ENCODE measurements at regions not wholly inside any gene's neighbourhood (a gene's known extent, or its start where the extent isn't known, plus 50 kb on each side); places are given as distances from the start of the nearest gene placed in this dataset.

DNA sequence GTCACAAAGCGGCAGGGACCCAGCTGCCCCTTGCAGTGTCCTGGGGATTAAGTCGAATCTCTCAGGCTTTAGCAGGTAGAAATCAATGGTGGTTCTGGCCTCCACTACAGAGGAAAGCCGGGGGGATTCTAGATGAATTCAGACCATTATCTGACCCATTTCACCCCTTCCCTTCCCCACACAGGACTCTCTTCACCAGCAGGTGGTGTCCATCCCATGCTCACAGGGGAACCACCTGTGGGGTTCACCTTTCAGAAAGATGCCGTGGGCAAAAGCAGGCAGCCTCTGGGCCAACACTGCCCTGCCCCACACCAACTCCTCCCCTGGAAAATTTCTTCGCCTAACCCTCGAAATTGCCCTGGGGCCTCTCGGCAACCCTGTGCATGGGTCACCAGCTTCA is 123.8 kb upstream of the GGTLC1 start:
- no peak for DNase-seq
- Mint-ChIP-seq H3K4me3 (no peak overlapping the region), H3K4me1 (no peaks in the 10 kb centered on the region), H3K27ac (no peak overlapping the region), H3K27me3 (ENCODE audit: insufficient read depth) (peaks cover 1% of the 10 kb centered on the region), H3K36me3 (ENCODE audit: low read depth) (no peaks in the 10 kb centered on the region), H3K9me3 (no peaks in the 10 kb centered on the region)
- Histone ChIP-seq H3K4me1 (ENCODE audit: control insufficient read depth, insufficient read depth, low read length) (no peaks in the 10 kb centered on the region), H3K27ac (ENCODE audit: low read depth, low read length) (no peak overlapping the region), H3K9ac (ENCODE audit: extremely low read depth, low read length, poor library complexity, severe bottlenecking) (no peak overlapping the region), H3K27me3 (ENCODE audit: control insufficient read depth, insufficient read depth, low read length, poor library complexity, severe bottlenecking) (no peaks in the 10 kb centered on the region), H3K9me3 (ENCODE audit: control insufficient read depth, low read length) (no peaks in the 10 kb centered on the region), H3K4me3 (ENCODE audit: low read length) (no peak overlapping the region), H3K36me3 (ENCODE audit: control insufficient read depth, insufficient read depth, low read length) (no peaks in the 10 kb centered on the region)
- whole genome bisulfite sequencing, 2 experiments (ENCODE audit: insufficient coverage in 1 of 2, insufficient read length in 1 of 2): 89 to 91% methylated on average over 2 to 7 of the region's 7 CpGs
- TF ChIP-seq, protein P1, sequence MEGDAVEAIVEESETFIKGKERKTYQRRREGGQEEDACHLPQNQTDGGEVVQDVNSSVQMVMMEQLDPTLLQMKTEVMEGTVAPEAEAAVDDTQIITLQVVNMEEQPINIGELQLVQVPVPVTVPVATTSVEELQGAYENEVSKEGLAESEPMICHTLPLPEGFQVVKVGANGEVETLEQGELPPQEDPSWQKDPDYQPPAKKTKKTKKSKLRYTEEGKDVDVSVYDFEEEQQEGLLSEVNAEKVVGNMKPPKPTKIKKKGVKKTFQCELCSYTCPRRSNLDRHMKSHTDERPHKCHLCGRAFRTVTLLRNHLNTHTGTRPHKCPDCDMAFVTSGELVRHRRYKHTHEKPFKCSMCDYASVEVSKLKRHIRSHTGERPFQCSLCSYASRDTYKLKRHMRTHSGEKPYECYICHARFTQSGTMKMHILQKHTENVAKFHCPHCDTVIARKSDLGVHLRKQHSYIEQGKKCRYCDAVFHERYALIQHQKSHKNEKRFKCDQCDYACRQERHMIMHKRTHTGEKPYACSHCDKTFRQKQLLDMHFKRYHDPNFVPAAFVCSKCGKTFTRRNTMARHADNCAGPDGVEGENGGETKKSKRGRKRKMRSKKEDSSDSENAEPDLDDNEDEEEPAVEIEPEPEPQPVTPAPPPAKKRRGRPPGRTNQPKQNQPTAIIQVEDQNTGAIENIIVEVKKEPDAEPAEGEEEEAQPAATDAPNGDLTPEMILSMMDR (conservative IDR thresholded peaks at IDR 0.05): peak; percentile 33

DNA sequence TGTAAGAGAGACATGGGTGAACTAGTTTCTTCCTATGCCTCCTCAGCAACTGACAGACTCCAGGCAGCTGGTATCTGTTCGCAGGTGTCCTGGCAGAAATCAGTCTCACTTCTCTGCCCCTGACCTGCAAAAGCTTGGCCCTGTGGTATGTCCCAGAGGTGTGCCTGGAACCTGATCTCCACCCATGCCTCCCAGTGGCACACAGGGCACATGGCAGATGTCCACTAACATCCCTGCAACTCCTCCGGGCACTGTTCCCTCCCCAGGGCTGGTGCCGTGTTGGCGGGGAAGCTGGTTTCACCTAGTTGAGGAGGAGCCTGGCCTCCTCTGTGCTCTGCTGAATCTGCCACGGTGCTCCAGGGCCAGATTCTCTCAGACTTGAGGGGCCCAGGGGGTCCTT is 123.3 kb upstream of the GGTLC1 start:
- no peak overlapping the region for H3K4me3 Mint-ChIP-seq
- 73% methylated on average over 5 of the region's 5 CpGs for WGBS, 2 experiments (ENCODE audit: insufficient coverage in 1 of 2, insufficient read length in 1 of 2)
- H3K36me3 Mint-ChIP-seq (ENCODE audit: low read depth): no peaks in the 10 kb centered on the region
- no peaks in the 10 kb centered on the region for H3K9me3 Mint-ChIP-seq
- Histone ChIP-seq H3K4me3 (ENCODE audit: low read length) (no peak overlapping the region), H3K4me1 (ENCODE audit: control insufficient read depth, insufficient read depth, low read length) (no peaks in the 10 kb centered on the region), H3K27me3 (ENCODE audit: control insufficient read depth, insufficient read depth, low read length, poor library complexity, severe bottlenecking) (no peaks in the 10 kb centered on the region), H3K9me3 (ENCODE audit: control insufficient read depth, low read length) (no peaks in the 10 kb centered on the region), H3K9ac (ENCODE audit: extremely low read depth, low read length, poor library complexity, severe bottlenecking) (no peak overlapping the region), H3K27ac (ENCODE audit: low read depth, low read length) (no peak overlapping the region), H3K36me3 (ENCODE audit: control insufficient read depth, insufficient read depth, low read length) (no peaks in the 10 kb centered on the region)
- H3K4me1 Mint-ChIP-seq: no peaks in the 10 kb centered on the region
- no peak overlapping the region for H3K27ac Mint-ChIP-seq
- TF ChIP-seq, protein P1 (conservative IDR thresholded peaks at IDR 0.05): peak; percentile 5
- no peaks in the 10 kb centered on the region for H3K27me3 Mint-ChIP-seq (ENCODE audit: insufficient read depth)
- DNase-seq: no peak

DNA sequence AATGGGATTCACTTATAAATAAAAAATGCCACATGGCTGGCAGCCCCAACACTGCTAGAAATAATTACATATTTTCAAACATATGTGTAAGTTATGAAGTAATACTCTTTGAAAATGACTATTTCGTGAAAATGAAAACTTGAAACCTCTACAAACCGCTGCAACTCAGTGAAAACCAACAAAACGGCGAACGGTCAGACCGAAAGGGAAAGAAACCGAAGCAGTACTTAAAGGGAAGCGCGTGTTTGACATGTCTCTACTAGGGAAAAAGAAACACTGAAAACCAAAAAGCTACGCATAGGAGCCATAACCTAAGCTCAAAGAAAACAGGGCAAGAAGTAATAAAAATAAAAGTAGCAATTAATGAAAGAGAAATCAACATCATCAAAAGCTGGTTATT is 121.0 kb upstream of the GGTLC1 start:
- 97 to 100% methylated on average over 10 of the region's 10 CpGs for WGBS, 2 experiments (ENCODE audit: insufficient coverage in 1 of 2, insufficient read length in 1 of 2)
- TF ChIP-seq, protein P1 (conservative IDR thresholded peaks at IDR 0.05): no peak
- Histone ChIP-seq H3K36me3 (ENCODE audit: control insufficient read depth, insufficient read depth, low read length) (no peaks in the 10 kb centered on the region), H3K4me3 (ENCODE audit: low read length) (no peak overlapping the region), H3K9ac (ENCODE audit: extremely low read depth, low read length, poor library complexity, severe bottlenecking) (no peak overlapping the region), H3K4me1 (ENCODE audit: control insufficient read depth, insufficient read depth, low read length) (no peaks in the 10 kb centered on the region), H3K9me3 (ENCODE audit: control insufficient read depth, low read length) (no peaks in the 10 kb centered on the region), H3K27ac (ENCODE audit: low read depth, low read length) (no peak overlapping the region), H3K27me3 (ENCODE audit: control insufficient read depth, insufficient read depth, low read length, poor library complexity, severe bottlenecking) (no peaks in the 10 kb centered on the region)
- Mint-ChIP-seq H3K27me3 (ENCODE audit: insufficient read depth) (no peaks in the 10 kb centered on the region), H3K9me3 (no peaks in the 10 kb centered on the region), H3K36me3 (ENCODE audit: low read depth) (no peaks in the 10 kb centered on the region), H3K4me1 (no peaks in the 10 kb centered on the region), H3K27ac (no peak overlapping the region), H3K4me3 (no peak overlapping the region)
- DNase-seq: no peak
